Body of pancreas (tissue), 4 donors: ENCODE measurements at regions not wholly inside any gene's neighbourhood (a gene's known extent, or its start where the extent isn't known, plus 50 kb on each side); places are given as distances from the start of the nearest gene placed in this dataset.

Experiments
- ATAC-seq: fragments of 150-250 bp; one replicate; pipeline ENCODE4 v1.9.1; 2016
- DNase-seq, 4 donors: peaks; one replicate each; pipeline ENCODE4 v3.0.0-alpha.2; 2019
- H3K27ac ChIP-seq, 4 donors: fragments of 200-600 bp; sonication (generic); 1 replicate in 3 of 4; 2 replicates in 1 of 4; pipeline versions ENCODE4 v1.5.1 to v1.6.1; 2016 to 2019; ENCODE audit warnings: mild to moderate bottlenecking in 1 of 4, mixed read lengths in 1 of 4, moderate library complexity in 1 of 4
- H3K27me3 ChIP-seq, 2 donors: fragments of 200-600 bp; sonication (generic); one replicate each; pipeline ENCODE4 v1.6.0; 2016; ENCODE audit warnings: mild to moderate bottlenecking in 1 of 2
- H3K36me3 ChIP-seq, 2 donors: fragments of 200-600 bp; sonication (generic); replicated peaks in 1 of 2; 2 replicates each; pipeline ENCODE4 v1.5.1; 2016; ENCODE audit warnings: low read depth in 2 of 2; ENCODE audit not compliant: insufficient read depth in 1 of 2
- H3K4me1 ChIP-seq: fragments of 200-600 bp; sonication (generic); one replicate; pipeline ENCODE4 v1.6.0; 2016
- H3K4me3 ChIP-seq, 2 donors: fragments of 200-600 bp; sonication (generic); 1 replicate in 1 of 2; 2 replicates in 1 of 2; pipeline ENCODE4 v1.5.1; 2016 to 2019
- H3K9me3 ChIP-seq, 3 donors: fragments of 200-600 bp; sonication (generic); 1 replicate in 2 of 3; 2 replicates in 1 of 3; pipeline ENCODE4 v1.5.1; 2016
- CTCF ChIP-seq, 7 experiments: fragments of 450-650 bp in 4 of 7; fragments of 200-600 bp in 3 of 7; sonication (generic) in 3 of 7; IDR thresholded peaks; one replicate each; pipeline ENCODE4 v1.5.1; 2016 to 2019; ENCODE audit warnings: antibody characterized with exemption in 7 of 7
- POLR2A ChIP-seq, 3 donors: fragments of 450-650 bp; IDR thresholded peaks; one replicate each; pipeline ENCODE4 v1.6.1; 2016; ENCODE audit warnings: antibody characterized with exemption in 3 of 3, mild to moderate bottlenecking in 2 of 3
- WGBS, 2 donors: methylation state at CpG; one replicate each; pipeline ENCODE4 v1.1.5; 2017; 5-methylcytosine and 5-hydroxymethylcytosine counted together
- intact Hi-C: fragments of 100-400 bp; cut with DNase I; formaldehyde crosslinking; loops from one replicate; pipeline ENCODE4 v1.15.1; 2023

GRCh38 chr10:129344103-129344502 lies 122.9 kb upstream of the MGMT start:
- no peak overlapping the region for H3K27ac ChIP-seq
- DNase-seq (no peak), ATAC-seq (no peak)
- H3K4me3 ChIP-seq = no peak overlapping the region
- H3K9me3 ChIP-seq = no peaks in the 10 kb centered on the region
- TF ChIP-seq CTCF (IDR thresholded peaks at IDR 0.05) (no peak), POLR2A (IDR thresholded peaks at IDR 0.05) (no peak)
- H3K27me3 ChIP-seq = no peaks in the 10 kb centered on the region
- intact Hi-C loops = no loop called here
- H3K4me1 ChIP-seq = no peaks in the 10 kb centered on the region
- no peaks in the 10 kb centered on the region for H3K36me3 ChIP-seq
- 76 to 77% methylated on average over 15 of the region's 15 CpGs for WGBS, 2 donors

- H3K27ac ChIP-seq = no peak overlapping the region
Measured at GRCh38 chr10:129344731-129345355, 122.2 kb upstream of the MGMT start.

GRCh38 chr10:129345763-129346162 lies 121.3 kb upstream of the MGMT start:
- DNase-seq (no peak), ATAC-seq (no peak)
- TF ChIP-seq POLR2A (IDR thresholded peaks at IDR 0.05) = no peak
- TF ChIP-seq CTCF (IDR thresholded peaks at IDR 0.05) = no peak
- Histone ChIP-seq H3K27ac (no peak overlapping the region), H3K27me3 (no peaks in the 10 kb centered on the region), H3K4me3 (no peak overlapping the region), H3K36me3 (no peaks in the 10 kb centered on the region), H3K9me3 (no peaks in the 10 kb centered on the region), H3K4me1 (no peaks in the 10 kb centered on the region)
- intact Hi-C loops = no loop called here
- 57 to 61% methylated on average over 2 of the region's 2 CpGs for WGBS, 2 donors

More at GRCh38 chr10:129344731-129345355, 122.2 kb upstream of the MGMT start:
- DNase-seq (no peak), ATAC-seq (no peak)
- intact Hi-C loops = no loop called here
- Histone ChIP-seq H3K27me3 (no peaks in the 10 kb centered on the region), H3K36me3 (no peaks in the 10 kb centered on the region), H3K4me1 (no peaks in the 10 kb centered on the region), H3K4me3 (no peak overlapping the region), H3K9me3 (no peaks in the 10 kb centered on the region)
- 72 to 76% methylated on average over 12 of the region's 12 CpGs for WGBS, 2 donors
- TF ChIP-seq POLR2A (IDR thresholded peaks at IDR 0.05) = no peak

GRCh38 chr10:129350690-129351089 lies 116.4 kb upstream of the MGMT start:
- Histone ChIP-seq H3K9me3 (no peaks in the 10 kb centered on the region), H3K27me3 (no peaks in the 10 kb centered on the region), H3K27ac (no peak overlapping the region), H3K4me3 (no peak overlapping the region), H3K36me3 (no peaks in the 10 kb centered on the region), H3K4me1 (no peaks in the 10 kb centered on the region)
- ATAC-seq = no peak
- DNase-seq = no peak
- 63 to 69% methylated on average over 11 of the region's 11 CpGs for WGBS, 2 donors
- no peak for TF ChIP-seq CTCF (IDR thresholded peaks at IDR 0.05)
- TF ChIP-seq POLR2A (IDR thresholded peaks at IDR 0.05) = no peak
- intact Hi-C loops = no loop called here

- Histone ChIP-seq H3K4me3 (no peak overlapping the region), H3K36me3 (no peaks in the 10 kb centered on the region), H3K4me1 (no peaks in the 10 kb centered on the region), H3K9me3 (no peaks in the 10 kb centered on the region), H3K27me3 (no peaks in the 10 kb centered on the region), H3K27ac (no peak overlapping the region)
- TF ChIP-seq POLR2A (IDR thresholded peaks at IDR 0.05) (no peak), CTCF (IDR thresholded peaks at IDR 0.05) (no peak)
- intact Hi-C loops = no loop called here
- DNase-seq (no peak), ATAC-seq (no peak)
- 81 to 84% methylated on average over 16 of the region's 16 CpGs for WGBS, 2 donors
Measured at GRCh38 chr10:129353101-129353500, 113.9 kb upstream of the MGMT start.
